ENCODE measurements at regions not wholly inside any gene's neighbourhood (a gene's known extent, or its start where the extent isn't known, plus 50 kb on each side); places are given as distances from the start of the nearest gene placed in this dataset.

GRCh38 chr4:18735740-18736268, 714.2 kb upstream of the LCORL start (continued):
- TF ChIP-seq AHDC1 (CRISPR knock-in tag; IDR thresholded peaks at IDR 0.05; ENCODE audit: borderline replicate concordance) (no peak), DDIT3 (CRISPR knock-in tag; IDR thresholded peaks at IDR 0.05) (no peak), ZNF256 (CRISPR knock-in tag; conservative IDR thresholded peaks at IDR 0.05) (no peak)

DNA sequence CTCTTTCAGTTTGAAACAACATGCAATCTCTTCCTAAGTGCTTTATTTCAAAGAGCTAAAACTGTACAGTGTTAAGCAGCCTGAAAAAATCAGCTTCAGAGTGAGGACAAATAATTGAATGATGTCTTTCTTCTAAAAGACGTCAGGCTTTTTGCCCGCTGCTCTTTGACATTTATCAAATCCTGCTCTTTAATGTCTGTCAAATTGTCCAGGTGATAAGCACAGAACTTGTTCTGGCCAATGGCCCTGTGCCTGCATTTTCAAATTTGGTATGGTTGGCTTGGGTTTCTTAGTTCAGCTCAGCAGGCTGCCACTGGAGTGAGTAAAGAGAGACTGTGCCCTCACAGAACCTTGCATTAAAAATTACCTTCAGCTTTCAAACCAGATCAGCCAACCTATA, 712.9 kb upstream of the LCORL start:
- Histone ChIP-seq H3K9me3 (ENCODE audit: low read length) (peaks cover 70% of the 10 kb centered on the region), H3K9ac (ENCODE audit: insufficient read depth, low read depth, low read length) (no peak overlapping the region), H2AFZ (ENCODE audit: low read length) (no peak overlapping the region), H3K79me2 (ENCODE audit: insufficient read depth, low read length) (no peaks in the 10 kb centered on the region), H3K4me2 (ENCODE audit: low read depth, low read length) (no peak overlapping the region), H4K20me1 (ENCODE audit: insufficient read depth, low read length) (no peaks in the 10 kb centered on the region), H3K27me3 (ENCODE audit: control insufficient read depth in 1 of 2, insufficient read depth in 2 of 2, low read length in 2 of 2) (no peaks in the 10 kb centered on the region), H3K36me3 (replicated peaks in 1 of 2; ENCODE audit: control insufficient read depth in 1 of 2, insufficient read depth in 2 of 2, low read length in 2 of 2) (no peaks in the 10 kb centered on the region), H3K27ac (ENCODE audit: extremely low read length, insufficient read depth, low read length) (no peak overlapping the region), H3K4me3 (replicated peaks in 1 of 3; ENCODE audit: insufficient read depth in 1 of 3, low read depth in 2 of 3, low read length in 3 of 3) (no peak overlapping the region), H3K4me1 (ENCODE audit: insufficient read depth, low read length) (no peaks in the 10 kb centered on the region)
- CTCF ChIA-PET (ENCODE audit: low intra/inter-chr PET ratio, low total read pairs) = no interaction called here
- DNase-seq (ENCODE audit: low spot score) = no peak
- BruUV-seq (replicated peaks) = no TSS peak
- intact Hi-C loops (cut with micrococcal nuclease; ENCODE audit: unreplicated experiment) = no loop called here
- WGBS (ENCODE audit: low lambda C conversion rate) = 4% methylated on average over 2 of the region's 2 CpGs
- no peak for FAIRE-seq
- no peak for ATAC-seq
- in situ Hi-C loops (cut with HindIII; ENCODE audit: extremely low pct_ligation_motif_present, low pct_unique_long_range_greater_than_20kb) = no loop called here
- POLR2A ChIA-PET = no interaction called here
- TF ChIP-seq ZFP37 (CRISPR knock-in tag; IDR thresholded peaks at IDR 0.05; ENCODE audit: borderline replicate concordance) (no peak), TCF12 (IDR thresholded peaks at IDR 0.05) (no peak), TCF12 (CRISPR knock-in tag; IDR thresholded peaks at IDR 0.05) (no peak), ARHGAP35 (CRISPR knock-in tag; IDR thresholded peaks at IDR 0.05; ENCODE audit: borderline replicate concordance) (no peak), ZNF775 (CRISPR knock-in tag; IDR thresholded peaks at IDR 0.05; ENCODE audit: borderline replicate concordance) (no peak), GRHL1 (CRISPR knock-in tag; conservative IDR thresholded peaks at IDR 0.05) (no peak), MATR3 (CRISPR knock-in tag; IDR thresholded peaks at IDR 0.05) (no peak), ZNF776 (CRISPR knock-in tag; IDR thresholded peaks at IDR 0.05) (no peak), STAG1 (CRISPR knock-in tag; IDR thresholded peaks at IDR 0.05) (no peak), ZNF121 (CRISPR knock-in tag; IDR thresholded peaks at IDR 0.05) (no peak), ZNF704 (CRISPR knock-in tag; IDR thresholded peaks at IDR 0.05; ENCODE audit: borderline replicate concordance) (no peak), CBX2 (IDR thresholded peaks at IDR 0.05; ENCODE audit: low read depth, low read length) (no peak), CBX2 (CRISPR knock-in tag; IDR thresholded peaks at IDR 0.05; ENCODE audit: low read depth) (no peak)

All from HepG2 (cell line).